ENCODE measurements at regions not wholly inside any gene's neighbourhood (a gene's known extent, or its start where the extent isn't known, plus 50 kb on each side); places are given as distances from the start of the nearest gene placed in this dataset.
A peak's percentile ranks its signal among the peaks of the same experiment; 100 is the strongest.
"Not testable (repeated sequence)": the region's sequence is repeated elsewhere in the genome, so short reads cannot be mapped to it uniquely, and the experiment has no call there.

DNA sequence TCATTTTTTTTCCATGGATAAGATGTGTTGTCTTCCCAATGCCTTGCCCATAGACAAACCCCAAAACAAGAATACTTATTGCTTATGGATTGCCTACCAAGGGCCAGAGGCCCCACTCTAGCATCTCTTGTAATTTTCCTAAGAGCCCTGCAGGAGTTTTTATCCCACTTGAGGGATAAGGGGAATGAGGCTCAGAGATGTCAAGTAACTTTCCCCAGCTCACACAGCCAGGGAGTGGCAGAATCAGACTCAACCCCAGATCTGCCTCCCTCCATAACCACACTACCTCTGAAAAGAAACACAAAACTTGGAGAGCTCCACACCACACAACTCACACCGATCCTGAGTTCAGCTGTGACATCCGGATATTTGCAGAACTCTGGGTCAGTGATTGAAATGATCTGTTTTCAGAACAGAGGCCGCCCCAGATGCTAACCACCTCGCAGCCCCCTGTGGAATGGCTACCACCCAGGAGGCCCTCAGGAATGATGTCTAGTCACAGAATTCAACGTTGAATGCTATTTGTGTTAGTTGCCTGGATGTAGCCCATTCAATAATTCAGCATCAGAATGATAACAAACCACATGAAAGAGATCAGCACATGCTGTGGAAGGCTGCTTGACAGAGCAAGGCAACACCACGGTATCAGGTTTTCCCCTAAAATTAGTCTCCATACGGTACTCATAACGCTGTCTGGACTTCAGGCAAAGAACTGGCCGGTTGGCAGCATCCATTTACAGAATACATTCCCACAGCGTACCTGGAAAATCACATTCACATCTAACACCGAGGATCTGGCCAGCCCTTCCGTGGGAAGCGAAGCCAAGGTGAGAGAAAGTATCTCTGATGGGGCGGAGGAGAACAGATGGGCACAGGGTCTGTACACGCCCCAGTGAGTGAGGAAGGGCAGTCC is 231.9 kb downstream of the TOMM20 start:
- no peak for DNase-seq

- DNase-seq, result peak; percentile 69
Observed at GRCh38 chr1:234893725-234894630, 234.7 kb downstream of the TOMM20 start.

DNA sequence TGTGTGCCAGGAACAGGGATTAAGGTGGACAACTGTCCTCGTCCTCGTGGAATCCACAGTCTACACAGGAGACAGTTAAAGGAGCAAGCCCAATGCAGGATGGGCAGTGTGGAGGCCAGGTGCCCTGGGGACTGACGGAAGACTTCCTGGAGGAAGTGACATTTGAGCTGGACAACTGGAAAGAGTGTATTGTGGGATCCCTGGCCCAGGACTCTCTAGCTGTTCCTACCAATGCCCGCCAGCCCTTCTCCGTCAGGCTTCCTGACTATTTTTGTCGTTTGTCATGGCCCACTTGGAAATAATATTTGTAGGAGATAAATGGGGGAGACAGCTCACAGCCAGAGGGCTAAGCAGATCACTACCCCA is 235.3 kb downstream of the TOMM20 start:
- no peak for DNase-seq

- DNase-seq, result no peak
Observed at GRCh38 chr1:234892642-234893041, 236.0 kb downstream of the TOMM20 start.

DNA sequence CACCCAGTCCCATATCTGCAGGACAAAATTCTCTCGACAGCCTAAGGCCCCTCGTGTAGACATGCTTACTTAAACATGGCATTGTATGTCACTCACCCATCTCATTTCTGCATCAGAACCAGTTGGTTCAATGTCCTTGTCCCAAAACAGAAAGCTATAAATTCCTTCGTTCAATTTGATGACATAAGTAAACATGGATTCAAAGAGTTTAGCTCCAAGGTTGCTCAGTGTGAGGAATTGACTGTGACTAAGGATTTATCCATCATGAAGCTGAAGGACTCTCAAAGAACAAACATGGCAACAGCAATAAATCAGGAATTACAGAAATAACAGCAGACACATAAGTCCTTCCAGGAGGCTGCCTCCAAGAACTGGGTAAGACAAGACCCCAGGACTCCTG is 237.2 kb downstream of the TOMM20 start:
- DNase-seq, result no peak

DNA sequence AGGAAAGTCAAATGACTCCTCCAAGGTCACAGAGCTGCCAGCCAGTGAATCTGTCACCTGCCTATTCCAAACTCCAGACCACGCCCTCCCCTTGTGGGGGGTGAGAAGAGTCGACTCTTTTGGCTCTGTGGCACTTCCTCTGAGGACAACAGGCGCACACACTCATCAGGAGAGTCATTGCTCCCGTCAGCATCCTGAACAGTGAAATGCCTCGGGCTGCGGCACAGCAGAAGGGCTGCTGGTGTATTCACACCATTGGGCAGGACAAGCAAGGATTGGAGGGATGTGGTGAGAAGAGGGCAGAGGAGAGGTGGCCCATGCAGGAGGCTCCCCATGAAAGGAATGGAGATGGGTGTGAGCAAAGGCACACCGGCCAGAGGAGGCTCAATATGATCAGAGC is 239.0 kb downstream of the TOMM20 start:
- DNase-seq, result no peak

DNA sequence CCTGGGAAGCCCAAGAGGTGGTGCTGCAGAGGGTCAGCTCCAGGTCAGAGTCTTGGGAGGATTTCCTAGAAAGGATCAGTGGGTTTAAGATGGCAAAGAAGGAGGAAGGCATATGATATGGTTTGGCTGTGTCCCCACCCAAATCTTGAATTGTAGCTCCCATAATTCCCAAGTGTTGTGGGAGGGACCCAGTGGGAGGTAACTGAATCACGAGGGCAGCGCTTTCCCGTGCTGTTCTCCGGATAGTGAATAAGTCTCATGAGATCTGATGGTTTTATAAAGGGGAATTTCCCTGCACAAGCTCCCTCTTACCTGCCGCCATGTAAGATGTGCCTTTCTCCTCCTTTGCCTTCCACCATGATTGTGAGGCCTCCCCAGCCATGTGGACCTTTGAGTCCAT is 240.4 kb downstream of the TOMM20 start:
- not testable (repeated sequence) for DNase-seq

DNA sequence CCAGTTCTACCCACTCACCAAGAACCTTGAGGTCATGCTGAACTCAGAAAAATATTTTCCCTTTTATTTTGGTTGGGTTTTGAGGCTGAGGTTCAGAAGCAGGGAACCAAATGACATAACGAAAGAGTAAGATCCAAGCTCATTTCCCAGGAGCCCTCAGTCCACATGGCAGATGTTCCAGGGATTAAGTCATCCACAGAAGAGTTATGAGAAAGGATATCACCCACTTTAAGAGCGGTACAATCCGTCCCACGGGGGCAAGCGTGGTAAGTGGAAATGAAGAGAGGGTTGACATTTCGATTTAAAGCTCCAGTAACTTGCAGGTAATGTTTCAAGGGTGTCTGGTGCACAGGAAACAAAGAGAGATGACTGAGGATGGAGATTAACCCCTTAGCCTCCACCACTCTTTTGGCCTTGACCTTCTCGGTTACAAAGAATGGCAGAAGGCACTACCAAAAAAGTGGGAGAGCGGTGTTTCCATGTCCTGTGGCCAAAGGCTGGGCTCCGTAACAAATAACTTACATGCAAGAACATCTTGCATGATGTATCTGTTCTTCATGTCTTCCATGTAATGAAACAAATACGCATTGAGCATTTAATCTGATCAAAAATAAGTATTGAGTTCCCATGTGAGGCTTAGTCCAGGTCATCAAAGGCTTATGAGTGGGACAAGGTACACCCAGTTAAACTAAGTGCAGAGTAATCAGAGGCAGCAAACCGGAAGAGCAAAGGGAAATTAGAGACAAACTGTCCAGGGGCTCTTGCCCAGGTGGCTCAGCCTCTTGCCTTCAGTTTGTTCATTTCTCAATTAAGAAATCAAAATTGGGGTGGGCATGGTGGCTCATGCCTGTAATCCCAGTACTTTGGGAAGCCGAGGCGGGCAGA is 241.4 kb downstream of the TOMM20 start:
- DNase-seq, result no peak

DNA sequence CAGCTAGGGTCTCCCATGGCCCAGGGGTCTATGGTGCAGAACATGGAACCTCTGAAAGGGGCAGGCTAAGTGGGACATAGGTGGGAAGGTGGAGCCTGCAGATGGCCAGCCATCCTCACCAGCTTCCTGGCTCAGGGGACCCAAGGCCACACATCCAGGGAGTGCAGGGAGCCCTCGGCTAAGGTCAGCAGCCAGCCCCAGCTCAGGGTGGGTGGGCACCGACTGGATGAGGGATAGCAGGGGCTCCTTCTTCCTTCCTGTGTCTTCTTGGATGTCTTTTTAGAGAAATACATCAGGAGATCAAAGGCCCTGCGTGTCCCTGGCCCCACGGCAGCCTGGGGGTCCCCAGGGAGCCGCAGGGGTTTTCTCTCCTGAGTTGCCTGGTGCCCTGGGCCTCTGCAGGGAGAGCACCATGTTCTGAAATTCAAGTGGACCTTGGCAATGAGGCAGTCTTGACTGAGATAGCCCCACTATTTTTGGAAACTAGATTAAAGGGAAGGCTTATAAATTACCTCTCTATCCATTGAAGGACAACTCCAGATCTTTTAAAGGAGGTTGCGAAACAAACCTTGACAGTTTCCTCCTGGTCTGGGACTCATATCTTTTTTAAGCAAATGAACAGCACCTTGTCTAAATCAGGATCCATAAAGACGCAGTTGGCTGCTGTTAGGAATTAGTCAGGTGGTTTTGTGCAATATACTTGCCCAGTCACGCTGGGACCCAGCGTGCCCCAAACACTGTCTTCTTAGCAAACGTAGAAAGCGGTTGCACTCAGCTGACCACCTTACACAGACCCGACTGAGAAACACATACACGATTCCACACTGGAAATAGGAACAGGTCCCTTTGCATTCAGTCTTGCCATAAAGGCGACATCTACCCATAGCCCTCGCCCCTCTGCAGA is 242.3 kb downstream of the TOMM20 start:
- DNase-seq, result no peak

GRCh38 chr1:234885601-234886000 is 243.0 kb downstream of the TOMM20 start:
- no peak for DNase-seq

- no peak for DNase-seq
Observed at GRCh38 chr1:234884701-234885100, 243.9 kb downstream of the TOMM20 start.

DNA sequence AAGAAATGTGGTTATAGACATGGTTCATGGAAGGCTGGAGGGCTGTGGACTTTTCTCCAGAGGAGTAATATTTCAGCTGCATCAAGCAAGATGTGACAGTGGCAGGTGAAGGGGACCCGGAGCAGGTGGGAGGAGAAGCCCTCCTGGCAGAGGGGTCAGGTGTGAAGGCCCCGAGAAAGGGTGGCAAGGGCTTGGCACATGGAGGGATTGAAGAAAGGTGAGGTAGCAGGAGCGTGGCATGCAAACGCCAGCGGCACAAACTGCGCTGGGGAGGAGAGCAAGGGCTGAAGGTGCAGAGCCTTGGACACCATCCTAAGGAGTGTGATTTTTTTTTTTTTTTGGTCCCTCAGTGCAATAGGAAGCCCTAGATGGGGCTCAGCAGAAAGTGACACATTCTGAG is 244.6 kb downstream of the TOMM20 start:
- no peak for DNase-seq

DNA sequence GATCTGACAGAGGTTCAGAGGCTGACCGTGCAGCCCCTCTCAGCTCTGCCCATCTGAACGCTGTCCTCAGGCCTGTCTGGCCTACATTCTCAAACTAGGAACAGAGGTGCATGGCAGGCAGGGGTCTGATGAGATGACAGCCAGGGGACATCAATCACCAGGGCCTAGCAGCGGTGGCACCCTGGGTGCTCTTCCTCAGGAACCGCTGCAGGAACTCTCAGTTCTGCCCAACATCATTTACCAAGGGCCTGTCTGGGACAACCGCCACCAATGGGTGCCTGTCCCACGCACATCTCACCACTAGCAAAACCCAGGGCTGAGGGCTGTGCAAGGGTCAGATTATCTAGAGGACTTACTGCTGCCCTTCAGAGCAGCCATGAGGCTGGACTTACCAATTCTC is 245.7 kb downstream of the TOMM20 start:
- no peak for DNase-seq

GRCh38 chr1:234881893-234882771 is 246.5 kb downstream of the TOMM20 start:
- peak; percentile 48 for DNase-seq

- no peak for DNase-seq
Observed at GRCh38 chr1:234879147-234880080, 249.2 kb downstream of the TOMM20 start.

DNA sequence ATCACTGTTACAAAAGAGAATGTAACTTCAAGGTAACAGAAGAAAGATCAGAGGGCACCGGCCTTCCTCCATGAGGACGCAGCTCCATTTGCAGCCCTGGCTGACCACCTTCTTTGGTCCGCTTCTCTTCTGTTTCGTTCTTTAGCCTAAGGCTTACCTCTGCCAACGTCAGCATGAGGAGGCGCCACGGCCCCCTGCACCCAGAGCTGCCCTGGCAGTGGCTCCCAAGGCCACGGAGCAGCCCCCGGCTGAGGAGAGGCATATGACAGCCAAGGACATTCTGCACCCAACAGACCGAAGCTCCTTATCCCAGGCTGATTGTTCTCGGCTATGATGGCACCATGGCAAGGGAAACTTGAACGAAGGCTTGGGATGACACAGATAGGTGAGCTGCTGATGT is 250.3 kb downstream of the TOMM20 start:
- no peak for DNase-seq

DNA sequence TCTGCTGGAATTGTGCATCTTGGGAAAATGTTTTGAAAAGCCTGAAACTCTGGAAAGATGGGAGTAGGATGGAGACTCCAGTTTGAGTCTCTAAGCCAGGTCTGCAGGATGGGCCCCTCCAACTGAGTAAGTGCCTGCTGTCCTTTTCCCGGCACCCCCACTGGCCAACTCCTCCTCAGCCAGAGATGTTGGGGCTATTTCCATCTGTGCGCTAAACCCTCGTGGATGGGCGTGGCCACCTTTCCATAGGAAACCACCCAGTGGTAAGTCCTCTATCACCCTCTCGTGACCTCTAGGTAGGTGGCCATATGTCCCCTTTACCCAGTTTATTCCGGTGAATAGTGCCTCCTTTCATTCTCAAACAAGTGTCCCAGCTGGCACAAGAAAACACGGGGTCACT is 250.9 kb downstream of the TOMM20 start:
- no peak for DNase-seq

- peak; percentile 62 for DNase-seq
Observed at GRCh38 chr1:234875953-234876855, 252.4 kb downstream of the TOMM20 start.

Data from stimulated activated CD4-positive, alpha-beta T cell treated with anti-CD3 and anti-CD28 coated beads, Interleukin-15, amount 100 ng/mL, for 24 hours (primary cell).